Right hindlimb (tissue), 1 donor: ENCODE measurements at regions not wholly inside any gene's neighbourhood (a gene's known extent, or its start where the extent isn't known, plus 50 kb on each side); places are given as distances from the start of the nearest gene placed in this dataset.

Experiments
- DNase-seq: peaks from one replicate; pipeline ENCODE4 v3.0.0-alpha.2; 2018

- DNase-seq: no peak
Measured at GRCh38 chr2:125070726-125071505, 1045.8 kb downstream of the CNTNAP5 start.

DNA sequence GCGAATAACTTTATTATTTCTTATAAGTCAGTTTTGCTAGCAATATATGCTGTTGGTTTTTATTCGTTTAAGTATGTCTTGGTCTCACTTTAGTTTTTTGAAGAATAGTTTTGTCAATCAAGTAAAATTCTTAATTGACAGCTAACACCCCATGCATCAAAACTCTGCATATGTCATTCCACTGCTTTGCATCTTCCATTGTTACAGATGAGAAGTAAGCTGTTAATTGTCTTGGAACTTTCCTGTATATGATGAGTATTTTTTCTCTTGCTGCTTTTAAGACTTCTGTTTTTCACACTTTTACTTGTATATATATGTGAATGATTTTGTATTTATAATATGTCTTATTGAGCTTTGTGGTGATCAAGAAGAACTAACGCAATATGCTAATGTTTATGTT is 1048.4 kb downstream of the CNTNAP5 start:
- no peak for DNase-seq

DNA sequence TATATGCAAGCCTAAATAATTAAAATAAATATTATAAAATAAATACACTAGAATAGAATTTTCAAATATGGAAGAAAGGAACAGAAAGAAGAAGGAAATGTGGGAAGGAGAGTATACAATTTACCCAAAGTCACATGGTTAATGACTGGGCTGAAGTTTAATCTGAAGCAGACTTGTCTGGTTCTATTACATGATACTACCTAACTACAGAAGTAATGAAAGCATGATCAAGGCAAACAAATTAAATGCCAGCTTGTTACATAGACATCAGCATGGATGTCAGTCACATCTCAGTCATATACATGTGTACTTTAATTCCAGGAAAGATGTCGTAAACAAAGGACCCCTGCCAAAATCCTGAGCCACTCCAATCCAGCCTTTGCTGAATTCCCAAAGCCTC is 1060.8 kb downstream of the CNTNAP5 start:
- DNase-seq: no peak

DNA sequence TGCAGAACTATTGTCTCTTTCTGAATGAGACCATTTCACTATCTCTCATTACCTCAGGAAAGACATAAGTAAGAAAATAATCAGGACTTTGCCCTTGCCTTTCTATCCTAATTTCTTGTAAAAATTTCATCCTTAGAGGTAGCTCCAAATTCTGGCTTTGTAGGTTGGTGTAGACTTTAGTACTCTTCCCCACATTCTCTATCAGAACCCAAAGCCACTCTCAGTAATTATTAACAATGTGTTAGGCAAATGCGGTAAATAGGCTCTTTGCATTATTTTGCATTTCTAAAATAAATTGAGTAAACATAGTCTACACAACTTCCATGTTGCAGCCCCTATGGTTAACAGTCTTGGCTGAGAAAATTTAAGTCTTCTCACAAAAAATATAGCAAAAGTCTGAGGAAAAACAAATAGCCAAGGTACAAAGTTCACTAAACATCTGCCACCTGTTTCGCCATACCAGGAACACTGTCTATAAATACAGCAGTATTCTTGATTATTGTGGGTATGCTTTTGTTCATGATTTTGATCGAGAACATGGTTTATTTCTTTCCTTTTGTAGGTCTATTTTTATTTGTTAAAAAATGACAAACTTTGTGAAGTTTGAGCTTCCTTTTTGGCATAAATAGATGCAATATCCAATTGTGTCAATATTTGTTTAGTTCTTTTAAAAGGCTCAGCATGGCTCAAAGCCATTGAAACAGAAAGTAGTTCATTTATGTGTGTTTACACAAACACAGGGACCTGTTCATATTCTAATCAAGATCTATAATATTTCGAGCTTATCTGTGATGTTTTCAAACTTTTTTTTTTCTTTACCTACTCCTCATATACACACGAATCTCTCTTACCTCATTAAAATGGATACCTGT is 1061.5 kb downstream of the CNTNAP5 start:
- no peak for DNase-seq

- DNase-seq: no peak
Measured at GRCh38 chr2:125092276-125093009, 1067.4 kb downstream of the CNTNAP5 start.

GRCh38 chr2:125095826-125096225 is 1070.7 kb downstream of the CNTNAP5 start:
- DNase-seq: no peak

GRCh38 chr2:125106710-125107109 is 1081.6 kb downstream of the CNTNAP5 start:
- DNase-seq: no peak

- no peak for DNase-seq
Measured at GRCh38 chr2:125107446-125107845, 1082.4 kb downstream of the CNTNAP5 start.

- DNase-seq: no peak
Measured at GRCh38 chr2:125108251-125108650, 1083.2 kb downstream of the CNTNAP5 start.

- no peak for DNase-seq
Measured at GRCh38 chr2:125125902-125126301, 1100.8 kb downstream of the CNTNAP5 start.

- no peak for DNase-seq
Measured at GRCh38 chr2:125160947-125161346, 1135.9 kb downstream of the CNTNAP5 start.

- no peak for DNase-seq
Measured at GRCh38 chr2:125167152-125167551, 1142.1 kb downstream of the CNTNAP5 start.

- DNase-seq: no peak
Measured at GRCh38 chr2:125167820-125168219, 1142.7 kb downstream of the CNTNAP5 start.

GRCh38 chr2:125168442-125168841 is 1143.4 kb downstream of the CNTNAP5 start:
- DNase-seq: no peak

- no peak for DNase-seq
Measured at GRCh38 chr2:125169022-125169763, 1144.1 kb downstream of the CNTNAP5 start.

GRCh38 chr2:125169764-125170146 is 1144.7 kb downstream of the CNTNAP5 start:
- no peak for DNase-seq

DNA sequence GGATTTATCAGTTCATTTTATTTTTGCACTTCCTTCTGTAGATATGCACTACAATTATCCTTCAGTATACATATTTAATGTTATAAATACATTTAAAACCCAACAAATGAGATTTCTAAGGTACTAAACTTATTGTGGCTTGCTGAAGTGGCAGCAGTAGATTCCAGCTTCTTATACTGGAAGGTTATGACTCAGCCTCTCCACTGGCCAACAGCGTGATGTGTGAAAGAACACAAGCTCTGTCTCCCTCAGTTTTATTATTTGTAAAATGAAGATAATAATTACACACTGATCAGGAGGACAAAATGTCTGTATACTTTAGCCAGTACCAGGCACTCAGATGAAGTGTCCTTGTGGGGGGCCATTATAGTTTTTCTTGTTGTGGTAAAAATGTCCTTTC is 1147.1 kb downstream of the CNTNAP5 start:
- no peak for DNase-seq

DNA sequence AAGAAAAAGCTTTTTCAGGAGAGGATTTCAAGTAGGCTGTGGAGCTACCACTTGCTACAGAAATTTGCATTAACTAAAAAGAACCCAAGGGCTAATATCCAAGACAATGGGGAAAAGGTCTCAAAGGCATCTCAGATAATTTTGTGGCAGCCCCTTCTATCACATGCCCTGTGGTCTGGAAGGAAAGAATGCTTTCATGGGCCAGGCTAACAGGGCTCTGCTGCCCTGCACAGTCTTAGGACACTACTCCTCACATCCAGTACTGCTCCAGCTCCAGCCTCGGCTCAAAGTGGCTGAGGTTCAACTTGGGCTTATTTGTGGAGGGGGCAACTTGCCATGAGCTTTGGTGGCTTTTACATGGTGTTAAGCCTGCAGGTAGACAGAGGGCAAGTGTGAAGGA is 1150.3 kb downstream of the CNTNAP5 start:
- DNase-seq: no peak

GRCh38 chr2:125185691-125186270 is 1160.7 kb downstream of the CNTNAP5 start:
- no peak for DNase-seq

GRCh38 chr2:125207431-125207830 is 1182.3 kb downstream of the CNTNAP5 start:
- no peak for DNase-seq

- no peak for DNase-seq
Measured at GRCh38 chr2:125216321-125216720, 1191.2 kb downstream of the CNTNAP5 start.

DNA sequence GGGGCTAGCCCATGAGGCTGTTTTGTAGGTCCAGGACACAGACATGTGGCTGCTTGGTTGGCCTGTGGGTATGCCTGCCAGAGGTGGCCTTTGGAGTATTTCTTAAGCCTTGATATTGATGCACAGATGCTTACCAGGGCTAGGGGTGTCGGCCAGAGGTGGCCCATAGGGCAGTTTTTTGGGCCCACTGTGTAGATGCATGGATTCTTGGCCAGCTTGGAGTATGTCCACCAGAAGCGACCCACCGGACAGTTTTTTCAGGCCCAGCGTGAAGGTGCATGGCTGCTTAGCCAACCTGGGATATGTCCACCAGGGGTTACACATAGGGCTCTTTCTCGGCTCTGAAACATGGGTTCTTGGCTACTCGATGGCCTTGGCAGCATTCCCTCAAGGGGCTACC is 1199.1 kb downstream of the CNTNAP5 start:
- no peak for DNase-seq
